Breast epithelium (tissue), 4 donors: ENCODE measurements at regions not wholly inside any gene's neighbourhood (a gene's known extent, or its start where the extent isn't known, plus 50 kb on each side); places are given as distances from the start of the nearest gene placed in this dataset.

Source experiments
- DNase-seq, 2 donors: peaks; one replicate each; pipeline ENCODE4 v3.0.0-alpha.2; 2019; ENCODE audit warnings: low spot score in 2 of 2
- H3K27ac ChIP-seq, 2 donors: fragments of 200-600 bp; sonication (generic) in 1 of 2; one replicate each; pipeline ENCODE4 v1.5.1; 2016 to 2019; ENCODE audit warnings: mild to moderate bottlenecking in 1 of 2
- H3K27me3 ChIP-seq, 2 donors: fragments of 200-600 bp; sonication (generic) in 1 of 2; one replicate each; pipeline versions ENCODE4 v1.5.1 to v1.6.0; 2017 to 2019; ENCODE audit warnings: control low read depth in 1 of 2, mild to moderate bottlenecking in 1 of 2
- H3K36me3 ChIP-seq: fragments of 200-600 bp; one replicate; pipeline ENCODE4 v1.5.1; 2019
- H3K4me1 ChIP-seq, 2 donors: fragments of 200-600 bp; sonication (generic); one replicate each; pipeline ENCODE4 v1.5.1; 2016 to 2019; ENCODE audit warnings: control low read depth in 1 of 2
- H3K4me3 ChIP-seq, 3 donors: fragments of 200-600 bp; sonication (generic); 1 replicate in 2 of 3; 2 replicates in 1 of 3; pipeline ENCODE4 v1.5.1; 2016 to 2019; ENCODE audit warnings: mild to moderate bottlenecking in 3 of 3, moderate library complexity in 2 of 3
- H3K9me3 ChIP-seq, 2 donors: fragments of 200-600 bp; sonication (generic) in 1 of 2; one replicate each; pipeline ENCODE4 v1.5.1; 2016 to 2019; ENCODE audit warnings: control low read depth in 1 of 2
- POLR2A ChIP-seq: fragments of 450-650 bp; IDR thresholded peaks from one replicate; pipeline ENCODE4 v1.6.1; 2016; ENCODE audit warnings: antibody characterized with exemption, mild to moderate bottlenecking, moderate library complexity
- POLR2AphosphoS5 ChIP-seq, 3 donors: sonication (generic); formaldehyde crosslinking; IDR thresholded peaks; one replicate each; pipeline ENCODE4 v1.6.1; 2017; ENCODE audit warnings: antibody characterized with exemption in 3 of 3
- intact Hi-C: fragments of 100-400 bp; cut with DNase I; formaldehyde crosslinking; loops from one replicate; pipeline ENCODE4 v1.15.1; 2023; ENCODE audit warnings: low total_unique reads
- TF ChIP-seq, protein P1 (sequence below), 3 donors: fragments of 450-650 bp; IDR thresholded peaks; one replicate each; pipeline ENCODE4 v1.5.1; 2016 to 2017; ENCODE audit warnings: antibody characterized with exemption in 3 of 3, mild to moderate bottlenecking in 3 of 3, moderate library complexity in 3 of 3

DNA sequence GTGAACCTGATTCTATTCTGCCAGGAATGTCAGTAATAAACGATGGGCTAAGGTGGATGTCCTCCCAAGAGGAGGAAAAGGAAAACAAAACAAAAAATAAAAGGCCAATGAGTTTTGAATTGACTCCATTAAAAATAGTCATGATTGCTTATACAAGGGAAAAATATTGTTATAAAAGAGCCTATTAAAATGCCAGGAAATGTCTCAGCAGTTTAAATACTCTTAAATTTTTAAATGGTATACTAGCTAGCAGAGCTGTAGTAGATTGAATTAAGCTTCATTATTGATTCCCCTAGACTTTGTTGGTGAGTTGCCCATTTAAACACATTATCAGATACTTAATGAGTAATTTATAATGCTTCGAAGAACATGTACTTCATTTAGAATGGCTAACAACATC is 990.9 kb upstream of the GJE1 start:
- intact Hi-C loops: no loop called here
- H3K27me3 ChIP-seq: no peaks in the 10 kb centered on the region
- H3K4me3 ChIP-seq: no peak overlapping the region
- no peaks in the 10 kb centered on the region for H3K36me3 ChIP-seq
- no peak for DNase-seq
- no peaks in the 10 kb centered on the region for H3K4me1 ChIP-seq
- H3K27ac ChIP-seq: no peak overlapping the region
- TF ChIP-seq, protein P1, sequence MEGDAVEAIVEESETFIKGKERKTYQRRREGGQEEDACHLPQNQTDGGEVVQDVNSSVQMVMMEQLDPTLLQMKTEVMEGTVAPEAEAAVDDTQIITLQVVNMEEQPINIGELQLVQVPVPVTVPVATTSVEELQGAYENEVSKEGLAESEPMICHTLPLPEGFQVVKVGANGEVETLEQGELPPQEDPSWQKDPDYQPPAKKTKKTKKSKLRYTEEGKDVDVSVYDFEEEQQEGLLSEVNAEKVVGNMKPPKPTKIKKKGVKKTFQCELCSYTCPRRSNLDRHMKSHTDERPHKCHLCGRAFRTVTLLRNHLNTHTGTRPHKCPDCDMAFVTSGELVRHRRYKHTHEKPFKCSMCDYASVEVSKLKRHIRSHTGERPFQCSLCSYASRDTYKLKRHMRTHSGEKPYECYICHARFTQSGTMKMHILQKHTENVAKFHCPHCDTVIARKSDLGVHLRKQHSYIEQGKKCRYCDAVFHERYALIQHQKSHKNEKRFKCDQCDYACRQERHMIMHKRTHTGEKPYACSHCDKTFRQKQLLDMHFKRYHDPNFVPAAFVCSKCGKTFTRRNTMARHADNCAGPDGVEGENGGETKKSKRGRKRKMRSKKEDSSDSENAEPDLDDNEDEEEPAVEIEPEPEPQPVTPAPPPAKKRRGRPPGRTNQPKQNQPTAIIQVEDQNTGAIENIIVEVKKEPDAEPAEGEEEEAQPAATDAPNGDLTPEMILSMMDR (IDR thresholded peaks at IDR 0.05): no peak
- TF ChIP-seq POLR2A (no peak), POLR2AphosphoS5 (IDR thresholded peaks at IDR 0.05) (no peak)
- no peaks in the 10 kb centered on the region for H3K9me3 ChIP-seq

DNA sequence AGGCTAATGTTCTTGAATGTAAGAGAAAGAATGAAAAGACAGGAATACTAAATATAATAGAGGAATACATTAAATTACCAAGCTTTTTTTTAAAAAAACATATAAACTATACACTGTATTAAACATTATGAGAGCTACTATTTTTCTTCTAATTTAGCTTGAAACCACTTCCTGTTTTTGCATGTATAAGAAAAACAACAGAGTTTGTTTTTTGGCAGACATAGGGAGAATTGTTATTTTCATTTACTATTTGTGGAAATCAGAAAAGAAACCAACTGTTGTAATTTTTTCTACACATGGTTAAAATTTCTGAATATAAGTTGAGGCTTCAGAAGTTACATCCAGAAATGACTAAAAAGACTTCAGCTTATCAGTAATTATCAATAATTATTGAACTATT is 991.8 kb upstream of the GJE1 start:
- no peaks in the 10 kb centered on the region for H3K36me3 ChIP-seq
- intact Hi-C loops: no loop called here
- H3K4me1 ChIP-seq: no peaks in the 10 kb centered on the region
- no peaks in the 10 kb centered on the region for H3K9me3 ChIP-seq
- H3K27me3 ChIP-seq: no peaks in the 10 kb centered on the region
- TF ChIP-seq, protein P1 (IDR thresholded peaks at IDR 0.05): no peak
- DNase-seq: no peak
- no peak overlapping the region for H3K27ac ChIP-seq
- no peak overlapping the region for H3K4me3 ChIP-seq

DNA sequence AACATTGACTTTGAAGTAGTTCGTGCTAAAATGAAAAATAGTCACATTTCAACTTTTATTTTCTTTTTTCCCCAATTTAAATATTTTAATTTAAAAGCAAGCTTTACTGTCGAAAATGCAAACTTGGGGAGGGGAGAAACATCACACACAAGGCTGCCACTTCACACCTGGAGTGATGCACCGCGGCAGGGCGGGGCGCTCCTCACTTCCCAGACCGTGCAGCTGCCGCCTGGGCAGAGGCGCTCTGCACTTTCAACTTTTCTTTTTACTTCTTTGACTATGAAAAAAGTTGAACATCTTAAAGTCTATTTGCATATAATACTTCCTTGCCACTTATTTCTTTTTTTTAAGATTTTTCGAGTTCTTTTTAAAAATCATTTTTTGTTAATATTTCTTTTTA is 993.3 kb upstream of the GJE1 start:
- no peak for DNase-seq
- Histone ChIP-seq H3K27me3 (no peaks in the 10 kb centered on the region), H3K4me1 (no peaks in the 10 kb centered on the region), H3K27ac (no peak overlapping the region), H3K4me3 (no peak overlapping the region), H3K9me3 (no peaks in the 10 kb centered on the region), H3K36me3 (no peaks in the 10 kb centered on the region)
- intact Hi-C loops: no loop called here
- no peak for TF ChIP-seq POLR2AphosphoS5 (IDR thresholded peaks at IDR 0.05)
- no peak for TF ChIP-seq POLR2A
- TF ChIP-seq, protein P1 (IDR thresholded peaks at IDR 0.05): no peak

DNA sequence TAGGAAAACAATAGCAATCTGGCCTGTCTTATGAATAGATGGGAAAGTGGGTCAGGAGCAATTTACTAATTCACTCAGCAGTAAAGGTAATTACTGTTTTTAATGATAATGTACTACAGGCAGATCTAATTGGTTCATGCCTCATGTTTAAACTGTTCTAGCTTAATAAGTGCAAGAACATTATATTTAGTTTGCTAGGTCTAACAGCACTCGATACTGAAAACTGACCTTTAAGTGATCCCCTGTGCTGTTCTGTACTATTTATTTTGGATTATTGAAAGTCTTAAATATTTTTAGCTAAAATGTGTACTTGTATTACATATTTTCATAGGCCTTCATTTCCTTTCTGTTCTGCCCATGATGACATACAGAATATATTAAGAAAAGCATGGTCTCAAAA is 998.0 kb upstream of the GJE1 start:
- no peak overlapping the region for H3K4me3 ChIP-seq
- H3K4me1 ChIP-seq: no peaks in the 10 kb centered on the region
- no peaks in the 10 kb centered on the region for H3K9me3 ChIP-seq
- no peaks in the 10 kb centered on the region for H3K27me3 ChIP-seq
- H3K27ac ChIP-seq: no peak overlapping the region
- DNase-seq: no peak
- no peaks in the 10 kb centered on the region for H3K36me3 ChIP-seq
- TF ChIP-seq, protein P1 (IDR thresholded peaks at IDR 0.05): no peak
- TF ChIP-seq POLR2A: no peak
- intact Hi-C loops: no loop called here

DNA sequence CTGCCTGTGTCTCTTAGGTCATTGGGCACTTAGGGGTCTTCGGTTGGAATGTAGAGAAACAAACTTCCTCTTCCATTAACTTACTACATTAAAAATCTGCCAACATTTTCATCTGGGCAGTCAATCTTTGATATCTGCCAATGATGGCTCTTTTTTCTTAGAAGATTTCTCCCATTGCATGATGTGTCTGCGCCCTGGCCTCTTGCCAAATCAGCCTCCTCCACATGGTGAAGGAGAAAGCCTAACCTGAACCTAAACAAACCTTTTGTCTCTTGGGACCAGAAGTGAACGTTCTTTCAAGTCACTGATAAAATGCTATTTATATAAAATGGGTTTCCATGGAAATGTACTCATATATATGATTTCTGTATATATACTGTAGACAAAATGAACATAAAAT is 998.9 kb upstream of the GJE1 start:
- no peaks in the 10 kb centered on the region for H3K4me1 ChIP-seq
- H3K27me3 ChIP-seq: no peaks in the 10 kb centered on the region
- TF ChIP-seq POLR2A (no peak), POLR2AphosphoS5 (IDR thresholded peaks at IDR 0.05) (no peak)
- TF ChIP-seq, protein P1 (IDR thresholded peaks at IDR 0.05): no peak
- H3K4me3 ChIP-seq: no peak overlapping the region
- DNase-seq: no peak
- no peaks in the 10 kb centered on the region for H3K36me3 ChIP-seq
- no peaks in the 10 kb centered on the region for H3K9me3 ChIP-seq
- no peak overlapping the region for H3K27ac ChIP-seq
- intact Hi-C loops: no loop called here
